Mucosa of descending colon (tissue), 3 donors: ENCODE measurements at regions not wholly inside any gene's neighbourhood (a gene's known extent, or its start where the extent isn't known, plus 50 kb on each side); places are given as distances from the start of the nearest gene placed in this dataset.

Experiments
- ATAC-seq: fragments of 200-7000 bp; cut with Tn5 transposase; one replicate; pipeline ENCODE4 v1.9.1; 2020; ENCODE audit warnings: mild to moderate bottlenecking, moderate library complexity
- DNase-seq, 3 donors: peaks; one replicate each; pipeline ENCODE4 v3.0.0-alpha.2; 2020
- H3K36me3 ChIP-seq: fragments of 200-600 bp; one replicate; pipeline ENCODE4 v1.8.0; 2021; ENCODE audit warnings: low read depth, mild to moderate bottlenecking
- H3K4me1 ChIP-seq: fragments of 200-600 bp; one replicate; pipeline ENCODE4 v1.8.0; 2021; ENCODE audit warnings: low read depth, mild to moderate bottlenecking
- H3K4me3 ChIP-seq: fragments of 200-600 bp; one replicate; pipeline ENCODE4 v1.8.0; 2021; ENCODE audit warnings: mild to moderate bottlenecking
- H3K9me3 ChIP-seq: fragments of 200-600 bp; one replicate; pipeline ENCODE4 v1.8.0; 2021; ENCODE audit warnings: mild to moderate bottlenecking
- intact Hi-C, 2 donors: fragments of 100-400 bp; cut with DNase I in 1 of 2; cut with micrococcal nuclease in 1 of 2; formaldehyde crosslinking; loops; one replicate each; pipeline versions ENCODE4 v1.11.0 to v1.11.1; 2022; cut with DNase I, micrococcal nuclease
- TF ChIP-seq, protein P1 (sequence below): fragments of 200-600 bp; IDR thresholded peaks from one replicate; pipeline ENCODE4 v1.8.0; 2022; ENCODE audit warnings: antibody characterized with exemption, mild to moderate bottlenecking
- donor health status: DM: no; HTN: no; CAD: no; lungs with moderate emphysema.
- donor health status: DM: no; HTN: no; CAD: no.
- donor health status: DM: no; HTN: yes; CAD: no.

DNA sequence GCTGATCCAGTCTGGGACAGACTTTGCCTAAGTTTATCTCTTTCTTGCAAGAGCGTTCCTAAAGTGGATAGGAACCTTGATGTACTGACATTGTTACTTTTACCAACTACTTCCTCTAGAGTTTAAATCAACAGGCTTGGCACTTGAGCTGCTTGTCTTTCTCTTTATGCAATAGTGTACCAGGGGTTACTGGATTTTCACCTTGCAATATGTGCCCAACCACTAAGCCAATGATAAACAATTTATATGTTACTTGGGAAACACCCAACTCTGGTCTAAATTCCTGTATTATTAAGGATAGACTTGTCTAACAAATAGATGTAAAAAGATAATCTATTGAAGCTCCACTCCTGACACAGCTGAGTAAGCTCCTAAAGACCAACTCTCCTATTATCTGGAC lies 470.2 kb downstream of the SH2D4B start:
- H3K9me3 ChIP-seq, result no peaks in the 10 kb centered on the region
- H3K4me1 ChIP-seq, result no peaks in the 10 kb centered on the region
- no peaks in the 10 kb centered on the region for H3K36me3 ChIP-seq
- ATAC-seq (no peak), DNase-seq (no peak)
- TF ChIP-seq, protein P1, sequence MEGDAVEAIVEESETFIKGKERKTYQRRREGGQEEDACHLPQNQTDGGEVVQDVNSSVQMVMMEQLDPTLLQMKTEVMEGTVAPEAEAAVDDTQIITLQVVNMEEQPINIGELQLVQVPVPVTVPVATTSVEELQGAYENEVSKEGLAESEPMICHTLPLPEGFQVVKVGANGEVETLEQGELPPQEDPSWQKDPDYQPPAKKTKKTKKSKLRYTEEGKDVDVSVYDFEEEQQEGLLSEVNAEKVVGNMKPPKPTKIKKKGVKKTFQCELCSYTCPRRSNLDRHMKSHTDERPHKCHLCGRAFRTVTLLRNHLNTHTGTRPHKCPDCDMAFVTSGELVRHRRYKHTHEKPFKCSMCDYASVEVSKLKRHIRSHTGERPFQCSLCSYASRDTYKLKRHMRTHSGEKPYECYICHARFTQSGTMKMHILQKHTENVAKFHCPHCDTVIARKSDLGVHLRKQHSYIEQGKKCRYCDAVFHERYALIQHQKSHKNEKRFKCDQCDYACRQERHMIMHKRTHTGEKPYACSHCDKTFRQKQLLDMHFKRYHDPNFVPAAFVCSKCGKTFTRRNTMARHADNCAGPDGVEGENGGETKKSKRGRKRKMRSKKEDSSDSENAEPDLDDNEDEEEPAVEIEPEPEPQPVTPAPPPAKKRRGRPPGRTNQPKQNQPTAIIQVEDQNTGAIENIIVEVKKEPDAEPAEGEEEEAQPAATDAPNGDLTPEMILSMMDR, result no peak
- no peak overlapping the region for H3K4me3 ChIP-seq
- intact Hi-C loops, result no loop called here

DNA sequence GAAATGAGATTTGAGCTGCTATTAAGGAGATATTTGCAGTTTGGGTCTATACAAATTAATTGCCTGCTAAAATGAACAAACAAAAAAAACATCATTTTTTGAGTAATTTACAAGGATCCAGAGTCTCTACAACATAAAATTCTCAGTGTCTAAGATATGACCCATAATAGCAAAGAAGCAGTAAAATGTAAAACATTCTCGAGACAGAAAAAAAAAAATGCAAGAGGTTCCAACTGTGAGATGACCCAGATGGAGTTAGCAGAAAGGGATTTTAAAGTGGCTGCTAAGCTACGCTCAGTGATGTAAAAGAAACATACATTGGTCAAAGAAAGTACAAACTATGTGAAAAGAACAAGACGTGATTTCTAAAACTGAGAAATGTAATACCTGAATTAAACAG lies 471.0 kb downstream of the SH2D4B start:
- intact Hi-C loops, result no loop called here

DNA sequence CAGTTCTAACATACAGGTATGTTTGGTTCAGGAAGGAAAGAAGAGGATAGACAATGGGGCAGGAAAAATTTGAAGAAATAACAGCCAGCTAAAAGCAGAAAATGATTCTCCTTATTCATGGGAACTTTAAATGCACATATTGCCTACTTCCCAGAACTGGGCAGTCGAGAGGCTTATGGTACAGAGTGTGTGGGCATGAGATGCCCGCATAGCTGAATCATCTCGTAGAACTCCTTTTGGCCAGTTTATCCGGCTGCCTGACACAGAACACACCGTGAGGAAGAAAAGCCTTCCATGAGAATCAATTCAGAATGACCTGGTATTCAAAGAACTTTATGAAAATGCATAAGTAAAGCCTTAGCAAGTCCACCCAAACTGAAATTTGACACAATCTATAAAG lies 471.6 kb downstream of the SH2D4B start:
- Histone ChIP-seq H3K4me3 (no peak overlapping the region), H3K9me3 (no peaks in the 10 kb centered on the region), H3K36me3 (no peaks in the 10 kb centered on the region), H3K4me1 (no peaks in the 10 kb centered on the region)
- DNase-seq (no peak), ATAC-seq (no peak)
- intact Hi-C loops, result no loop called here
- TF ChIP-seq, protein P1, result no peak

More for the DNA sequence above, 471.0 kb downstream of the SH2D4B start:
- ATAC-seq (no peak), DNase-seq (no peak)
- TF ChIP-seq, protein P1, result no peak
- Histone ChIP-seq H3K4me3 (no peak overlapping the region), H3K4me1 (no peaks in the 10 kb centered on the region), H3K9me3 (no peaks in the 10 kb centered on the region), H3K36me3 (no peaks in the 10 kb centered on the region)

DNA sequence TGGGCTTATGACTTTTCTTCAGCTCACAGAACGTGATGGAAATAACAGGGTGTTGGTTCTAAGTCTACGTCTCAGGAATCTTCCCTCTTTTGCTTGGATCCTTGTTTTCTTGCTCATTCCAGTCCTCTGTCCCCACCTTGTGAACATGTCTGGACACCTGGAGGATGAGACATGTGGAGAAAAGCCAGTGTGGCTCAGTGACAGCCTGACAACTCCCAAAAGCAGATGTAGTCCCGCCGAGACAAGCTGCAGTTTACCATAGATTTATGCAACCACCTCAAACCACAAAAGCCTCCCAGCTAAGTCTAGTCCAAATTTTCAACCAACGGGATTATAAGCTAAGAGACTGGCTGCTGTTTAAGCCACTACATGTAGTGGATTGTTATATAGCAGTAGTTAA lies 476.1 kb downstream of the SH2D4B start:
- no peak for ATAC-seq
- no peaks in the 10 kb centered on the region for H3K9me3 ChIP-seq
- no peaks in the 10 kb centered on the region for H3K4me1 ChIP-seq
- intact Hi-C loops, result no loop called here
- DNase-seq, result no peak
- TF ChIP-seq, protein P1, result no peak
- no peak overlapping the region for H3K4me3 ChIP-seq
- no peaks in the 10 kb centered on the region for H3K36me3 ChIP-seq

DNA sequence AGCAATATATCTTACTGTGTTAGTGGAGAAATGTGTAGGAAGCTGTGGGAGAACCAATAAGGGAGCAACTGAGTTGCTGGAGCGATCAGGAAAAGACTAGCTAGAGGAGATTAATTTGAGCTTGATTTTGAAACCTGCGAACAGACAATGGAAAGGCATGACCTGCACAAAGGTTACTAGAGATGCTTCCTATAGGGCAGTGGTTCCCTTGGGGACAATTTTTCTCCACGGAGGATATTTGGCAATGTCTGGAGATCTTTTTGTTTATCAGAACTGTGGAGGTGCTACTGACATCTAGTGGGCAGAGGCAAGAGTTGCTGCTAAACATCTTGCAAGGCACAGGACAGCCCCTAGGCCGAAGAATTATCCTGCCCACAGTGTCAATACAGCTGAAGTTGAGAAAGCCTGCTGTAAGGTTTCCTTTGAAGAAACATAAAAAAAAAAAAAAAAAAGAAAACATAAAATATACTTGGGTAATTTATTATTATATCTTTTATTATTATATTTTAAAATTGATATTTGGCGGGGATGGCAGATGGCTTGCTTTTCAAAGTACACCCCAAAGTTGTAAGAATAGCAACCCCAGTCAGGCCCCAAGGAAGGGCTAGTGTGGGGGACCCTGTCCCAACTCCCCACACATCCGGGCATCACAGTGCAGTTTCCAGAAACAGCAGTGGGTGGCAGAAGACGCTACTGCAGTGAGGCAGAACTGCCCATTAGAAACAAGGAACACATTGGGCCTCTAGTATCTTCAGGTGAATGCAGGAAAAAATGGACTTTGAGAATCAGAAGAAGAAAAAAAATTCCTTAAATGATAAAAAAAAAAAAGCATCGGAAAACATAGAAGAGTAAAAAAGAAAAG lies 481.6 kb downstream of the SH2D4B start:
- ATAC-seq (peak; percentile 71), DNase-seq (peak in 1 of 3 donors; percentile 22)
- TF ChIP-seq, protein P1, result peak; percentile 27

More for the DNA sequence above, 481.6 kb downstream of the SH2D4B start:
- intact Hi-C loops, result no loop called here
- Histone ChIP-seq H3K4me3 (no peak overlapping the region), H3K9me3 (no peaks in the 10 kb centered on the region), H3K36me3 (no peaks in the 10 kb centered on the region), H3K4me1 (no peaks in the 10 kb centered on the region)
